AG04450 (cell line): ENCODE measurements at regions not wholly inside any gene's neighbourhood (a gene's known extent, or its start where the extent isn't known, plus 50 kb on each side); places are given as distances from the start of the nearest gene placed in this dataset.

Experiments used
- CTCF ChIA-PET: fragments of 300-600, 350-600 bp; formaldehyde crosslinking; extraction: SDS; loops from one replicate; lab custom pipeline; 2022; ENCODE audit warnings: antibody characterized with exemption, inconsistent platforms; lab: Charles Lee
- POLR2A ChIA-PET: fragments of 350-600 bp; formaldehyde crosslinking; extraction: SDS; loops from one replicate; lab custom pipeline; 2021; ENCODE audit warnings: antibody characterized with exemption, inconsistent platforms; lab: Yijun Ruan, JAX
- DNase-seq: peaks from one replicate; pipeline ENCODE4 v3.0.0-alpha.2; 2011; ENCODE audit warnings: low read depth, low spot score
- H3K27ac ChIP-seq: one replicate; pipeline ENCODE4 v1.5.1; 2012; ENCODE audit warnings: low read depth, low read length, control low read depth
- H3K27me3 ChIP-seq: one replicate; pipeline ENCODE4 v1.6.0; 2012; ENCODE audit warnings: low read length; ENCODE audit not compliant: control insufficient read depth, insufficient read depth
- H3K4me3 ChIP-seq: 2 replicates; pipeline ENCODE4 v1.5.1; 2011; ENCODE audit warnings: mild to moderate bottlenecking, low read depth, low read length, control low read depth
- H3K9me3 ChIP-seq: 2 replicates; pipeline ENCODE4 v1.5.1; 2012; ENCODE audit warnings: low read length; ENCODE audit not compliant: control insufficient read depth, insufficient read depth
- CTCF ChIP-seq: IDR thresholded peaks from 2 replicates; pipeline ENCODE4 v1.5.1; 2011; ENCODE audit warnings: low read depth, low read length, control low read depth, inconsistent platforms

DNA sequence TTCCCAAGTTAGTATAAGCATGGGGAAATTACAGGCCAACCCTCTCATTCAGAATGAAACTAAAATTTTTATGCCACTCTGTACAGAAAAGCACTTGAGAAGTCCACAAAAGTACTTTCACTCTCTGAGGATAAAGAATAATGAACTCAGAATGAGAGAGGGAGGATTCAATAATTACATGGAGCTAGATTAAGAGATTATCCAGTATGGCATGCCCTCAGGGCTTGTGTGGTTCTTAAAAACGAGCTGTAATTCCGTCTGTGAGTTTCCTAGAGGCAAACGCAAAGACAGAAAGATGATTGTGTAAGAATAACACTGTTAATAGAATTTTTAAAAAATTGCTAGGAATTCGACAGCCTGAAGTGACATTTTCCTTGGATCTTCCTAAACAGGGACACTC, 126.8 kb upstream of the PTCH1 start:
- Histone ChIP-seq H3K9me3 (no peaks in the 10 kb centered on the region), H3K27me3 (peaks cover 5% of the 10 kb centered on the region), H3K27ac (no peak overlapping the region), H3K4me3 (no peak overlapping the region)
- ChIA-PET POLR2A (no interaction called here), CTCF (no interaction called here)
- no peak for TF ChIP-seq CTCF
- no peak for DNase-seq

- CTCF ChIA-PET = no interaction called here
- Histone ChIP-seq H3K9me3 (no peaks in the 10 kb centered on the region), H3K4me3 (no peak overlapping the region), H3K27me3 (peaks cover 6% of the 10 kb centered on the region), H3K27ac (no peak overlapping the region)
- no peak for TF ChIP-seq CTCF
- POLR2A ChIA-PET = no interaction called here
- no peak for DNase-seq
These were observed 125.4 kb upstream of the PTCH1 start for GRCh38 chr9:95642189-95642588.

- Histone ChIP-seq H3K27me3 (peaks cover 6% of the 10 kb centered on the region), H3K27ac (no peak overlapping the region), H3K4me3 (no peak overlapping the region), H3K9me3 (no peaks in the 10 kb centered on the region)
- CTCF ChIA-PET = no interaction called here
- DNase-seq = no peak
- no peak for TF ChIP-seq CTCF
- POLR2A ChIA-PET = no interaction called here
These were observed 124.8 kb upstream of the PTCH1 start for GRCh38 chr9:95641586-95641985.

DNA sequence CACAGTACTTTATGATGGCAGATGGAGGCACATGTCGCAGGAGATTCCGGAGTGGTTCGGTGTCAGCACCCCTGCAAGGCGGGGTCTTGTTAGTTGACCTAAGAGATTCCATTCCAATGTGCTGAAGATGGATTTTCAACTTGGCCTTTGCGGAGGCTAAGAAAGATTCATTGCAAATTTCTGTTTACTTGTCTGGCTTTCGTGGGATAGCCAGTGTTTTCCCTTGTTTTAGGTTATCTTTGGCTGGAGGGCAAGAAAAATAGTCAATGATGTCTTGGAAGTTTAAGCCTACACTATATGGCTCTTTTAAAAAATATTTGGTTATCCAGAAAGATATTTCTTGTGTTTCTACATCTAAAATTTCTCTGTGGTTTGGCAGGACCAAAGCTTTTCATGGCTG, 123.6 kb upstream of the PTCH1 start:
- H3K27me3 ChIP-seq = peaks cover 9% of the 10 kb centered on the region
- POLR2A ChIA-PET = no interaction called here
- H3K4me3 ChIP-seq = no peak overlapping the region
- no peak overlapping the region for H3K27ac ChIP-seq
- CTCF ChIA-PET = no interaction called here
- DNase-seq = no peak
- H3K9me3 ChIP-seq = no peaks in the 10 kb centered on the region
- TF ChIP-seq CTCF = no peak

GRCh38 chr9:95635986-95636671, 119.4 kb upstream of the PTCH1 start:
- no peak for DNase-seq
- ChIA-PET CTCF (no interaction called here), POLR2A (no interaction called here)
- Histone ChIP-seq H3K27me3 (peaks cover 20% of the 10 kb centered on the region), H3K27ac (no peak overlapping the region), H3K4me3 (no peak overlapping the region), H3K9me3 (no peaks in the 10 kb centered on the region)
- no peak for TF ChIP-seq CTCF
